SU-DHL-6 (cell line): ENCODE measurements at regions not wholly inside any gene's neighbourhood (a gene's known extent, or its start where the extent isn't known, plus 50 kb on each side); places are given as distances from the start of the nearest gene placed in this dataset.

Source experiments
- CTCF ChIP-seq: fragments of 200-600 bp; sonication (generic); IDR thresholded peaks from one replicate; pipeline ENCODE4 v1.5.1; 2017; ENCODE audit warnings: antibody characterized with exemption, mild to moderate bottlenecking, low read length, moderate library complexity; ENCODE audit not compliant: insufficient read depth, poor library complexity, severe bottlenecking
- EZH2phosphoT487 ChIP-seq: fragments of 200-600 bp; sonication (generic), shearing (Covaris generic); conservative IDR thresholded peaks from 2 replicates; pipeline ENCODE4 v1.6.1; 2018; ENCODE audit warnings: mild to moderate bottlenecking, antibody characterized with exemption, low read length, moderate library complexity, mixed read lengths

GRCh38 chr3:39657075-39657474 is 152.3 kb upstream of the MYRIP start:
- no peak for TF ChIP-seq CTCF
- no peak for TF ChIP-seq EZH2phosphoT487
